GM12891 (cell line): ENCODE measurements at regions not wholly inside any gene's neighbourhood (a gene's known extent, or its start where the extent isn't known, plus 50 kb on each side); places are given as distances from the start of the nearest gene placed in this dataset.

Source experiments
- DNase-seq: peaks from one replicate; pipeline ENCODE4 v3.0.0; 2011; ENCODE audit warnings: low spot score; ENCODE audit not compliant: insufficient read length
- FAIRE-seq: peaks from 2 replicates; lab custom pipeline; 2011; peaks lifted over from hg19 to GRCh38; lab: Jason Lieb, UNC
- PAX5 ChIP-seq: IDR thresholded peaks from 2 replicates; pipeline ENCODE4 v1.6.1; 2011; ENCODE audit warnings: low read length, moderate library complexity, mild to moderate bottlenecking; ENCODE audit not compliant: insufficient read depth, severe bottlenecking
- POLR2A ChIP-seq: IDR thresholded peaks from 2 replicates; pipeline ENCODE4 v1.6.1; 2011; ENCODE audit warnings: low read depth, low read length, control low read depth
- POLR2AphosphoS5 ChIP-seq: IDR thresholded peaks from 2 replicates; pipeline ENCODE4 v1.6.1; 2011; ENCODE audit warnings: low read depth, low read length, control low read depth
- POU2F2 ChIP-seq: IDR thresholded peaks from 2 replicates; pipeline ENCODE4 v1.6.1; 2011; ENCODE audit warnings: low read depth, mild to moderate bottlenecking, control low read depth, low read length, moderate library complexity
- SPI1 ChIP-seq: IDR thresholded peaks from 2 replicates; pipeline ENCODE4 v1.6.1; 2011; ENCODE audit warnings: low read depth, low read length, control low read depth
- TAF1 ChIP-seq: IDR thresholded peaks from 2 replicates; pipeline ENCODE4 v1.6.1; 2011; ENCODE audit warnings: low read depth, low read length, control low read depth

DNA sequence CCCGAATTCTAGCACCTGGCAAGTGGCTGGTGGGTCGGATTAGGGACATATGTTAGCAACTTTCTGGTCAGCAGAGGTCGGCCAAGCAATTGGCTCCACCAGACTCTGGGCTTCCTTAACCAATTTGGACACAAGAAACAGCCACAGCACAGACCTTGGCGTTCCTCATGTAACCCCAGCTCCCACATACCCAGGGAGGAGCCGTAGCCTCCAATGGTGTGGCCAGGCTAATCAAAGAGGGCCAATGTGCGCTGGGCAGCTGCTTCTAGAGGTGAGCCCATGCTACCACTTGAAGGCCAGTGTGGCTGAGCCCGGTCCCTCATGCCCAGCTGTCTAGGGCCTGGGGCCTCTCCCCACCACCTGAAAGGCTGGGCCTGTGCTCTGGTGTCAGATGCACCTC, 82.5 kb upstream of the MSX1 start:
- TF ChIP-seq SPI1 (no peak), TAF1 (no peak), PAX5 (no peak), POLR2A (no peak), POLR2AphosphoS5 (no peak), POU2F2 (no peak)
- FAIRE-seq (no peak), DNase-seq (no peak)

DNA sequence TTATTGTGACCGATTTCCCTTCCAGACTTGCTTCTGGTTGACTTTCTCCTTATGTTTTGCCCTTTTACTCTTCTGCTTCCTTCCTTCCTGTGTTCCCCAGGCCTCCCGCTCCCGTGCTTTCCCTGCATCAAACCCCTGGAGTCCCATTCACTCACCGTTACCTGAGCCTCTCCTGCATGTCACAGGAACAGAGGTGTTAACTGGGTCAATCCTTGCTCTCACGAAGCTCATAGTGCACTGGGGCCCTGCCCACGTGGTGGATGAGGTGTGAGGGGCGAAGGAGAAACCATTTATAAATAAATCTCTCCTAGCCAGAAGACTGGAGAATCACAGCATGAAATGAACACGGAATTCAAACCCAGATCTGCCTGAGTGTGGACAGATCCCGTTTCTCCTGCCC, 83.1 kb upstream of the MSX1 start:
- DNase-seq (no peak), FAIRE-seq (no peak)
- TF ChIP-seq TAF1 (no peak), PAX5 (no peak), SPI1 (no peak), POLR2A (no peak), POLR2AphosphoS5 (no peak), POU2F2 (no peak)

DNA sequence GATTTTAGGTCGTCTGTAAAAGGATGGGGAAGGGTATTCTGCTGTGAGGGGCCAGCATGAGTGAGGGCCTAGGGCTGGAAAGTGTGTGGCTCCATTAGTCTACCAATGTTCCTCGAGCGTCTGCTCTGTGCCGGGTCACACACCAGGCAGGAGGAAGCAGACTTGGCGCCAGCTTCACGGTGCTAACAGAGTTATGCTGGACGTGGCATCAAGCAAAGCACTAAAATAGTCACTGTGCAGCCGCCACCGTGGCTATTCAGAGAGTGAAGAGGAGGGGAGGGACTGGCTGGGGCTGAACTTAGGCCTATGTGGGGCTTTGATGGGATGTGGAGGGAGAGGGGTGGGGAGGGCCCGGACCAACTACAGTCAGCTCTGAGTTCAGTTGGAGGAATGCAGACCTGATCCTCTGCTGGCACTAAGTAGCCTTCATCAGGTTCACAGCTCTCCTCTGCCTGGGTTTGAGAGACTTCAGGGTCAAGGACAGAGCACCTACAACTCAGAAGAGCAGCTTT, 83.9 kb upstream of the MSX1 start:
- no peak for FAIRE-seq

DNA sequence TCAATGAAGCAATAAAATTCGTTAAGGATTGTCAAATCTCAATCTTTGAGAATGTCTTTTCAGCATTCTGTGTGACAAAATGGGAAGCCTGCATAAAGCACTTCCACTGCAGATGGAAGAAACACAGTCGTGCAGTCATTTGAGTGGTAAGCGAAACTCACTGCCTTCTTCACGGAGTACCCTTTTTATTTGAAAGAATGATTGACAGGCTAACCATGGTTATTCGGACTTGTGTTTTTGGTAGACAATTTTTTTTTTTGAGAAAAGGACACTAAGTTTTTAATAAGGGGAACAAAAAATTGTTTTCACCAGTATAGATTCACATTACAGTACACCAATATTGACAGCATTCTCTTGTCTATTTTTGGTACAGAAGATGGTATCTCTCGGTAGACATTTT, 86.9 kb upstream of the MSX1 start:
- DNase-seq (no peak), FAIRE-seq (no peak)
- no peak for TF ChIP-seq POLR2A
- no peak for TF ChIP-seq POU2F2
- TF ChIP-seq POLR2AphosphoS5 = no peak
- TF ChIP-seq PAX5 = no peak
- TF ChIP-seq TAF1 = no peak
- no peak for TF ChIP-seq SPI1

More for the DNA sequence above, 83.9 kb upstream of the MSX1 start:
- no peak for DNase-seq
- TF ChIP-seq POU2F2 = no peak

DNA sequence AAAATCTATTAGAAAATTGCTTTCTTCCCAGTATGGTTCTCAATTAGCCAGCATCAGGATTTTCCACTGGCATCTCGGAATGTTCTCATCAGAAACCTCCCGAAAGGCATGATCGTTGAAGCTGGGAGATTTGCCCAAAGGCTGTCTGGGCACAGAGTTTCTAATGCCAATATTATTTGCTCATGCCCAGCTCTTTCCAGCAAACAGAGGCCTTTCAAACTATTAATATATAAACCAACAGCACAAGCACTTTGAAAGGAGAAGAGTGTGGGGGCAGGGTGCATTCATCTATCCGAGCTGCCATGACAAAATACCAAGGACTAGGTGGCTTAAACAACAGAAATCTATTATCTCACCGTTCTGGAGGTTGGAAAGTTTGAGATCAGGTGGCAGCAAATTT, 88.3 kb upstream of the MSX1 start:
- TF ChIP-seq TAF1 = no peak
- FAIRE-seq (no peak), DNase-seq (no peak)

DNA sequence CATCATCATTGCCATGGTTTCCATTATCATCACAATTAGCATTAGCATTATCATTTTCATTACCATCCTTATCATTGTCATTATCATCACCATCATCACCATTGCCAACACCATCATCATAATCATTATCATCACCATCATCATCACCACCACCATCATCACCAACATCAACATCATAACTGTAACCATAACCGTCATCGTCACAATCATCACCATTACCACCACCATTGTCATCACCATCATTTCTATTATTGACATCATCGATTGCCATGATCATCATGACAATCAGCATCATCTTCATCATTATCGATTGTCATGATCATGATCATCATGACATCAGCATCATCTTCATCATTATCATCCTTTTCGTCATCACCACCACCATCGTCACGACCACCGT, 88.9 kb upstream of the MSX1 start:
- TF ChIP-seq POLR2A = no peak
- TF ChIP-seq PAX5 = no peak
- TF ChIP-seq POLR2AphosphoS5 = no peak
- TF ChIP-seq SPI1 = no peak
- no peak for TF ChIP-seq TAF1
- TF ChIP-seq POU2F2 = no peak
- FAIRE-seq (peak; percentile 72), DNase-seq (no peak)

DNA sequence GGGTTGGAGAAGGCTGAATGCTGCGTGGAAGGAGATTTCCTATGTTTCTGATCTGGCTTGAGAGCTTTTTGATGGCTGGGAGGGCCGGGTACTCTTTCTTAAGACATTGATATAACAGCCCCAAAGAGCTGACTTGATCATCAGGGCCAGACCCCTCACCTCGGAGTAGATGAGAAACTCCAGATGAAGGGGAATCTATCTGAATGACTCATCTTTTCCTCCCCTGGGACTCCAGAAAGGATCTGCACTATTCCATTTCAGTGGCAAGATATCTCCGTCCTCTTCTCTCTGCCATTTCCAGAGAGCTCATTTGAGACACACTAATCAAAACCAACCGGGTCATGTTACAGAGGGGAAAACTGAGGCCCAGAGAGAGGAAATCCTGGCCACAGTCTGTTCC, 92.9 kb upstream of the MSX1 start:
- FAIRE-seq = no peak
- TF ChIP-seq POU2F2 (no peak), SPI1 (no peak), PAX5 (no peak), POLR2AphosphoS5 (no peak), POLR2A (no peak), TAF1 (no peak)
- no peak for DNase-seq

DNA sequence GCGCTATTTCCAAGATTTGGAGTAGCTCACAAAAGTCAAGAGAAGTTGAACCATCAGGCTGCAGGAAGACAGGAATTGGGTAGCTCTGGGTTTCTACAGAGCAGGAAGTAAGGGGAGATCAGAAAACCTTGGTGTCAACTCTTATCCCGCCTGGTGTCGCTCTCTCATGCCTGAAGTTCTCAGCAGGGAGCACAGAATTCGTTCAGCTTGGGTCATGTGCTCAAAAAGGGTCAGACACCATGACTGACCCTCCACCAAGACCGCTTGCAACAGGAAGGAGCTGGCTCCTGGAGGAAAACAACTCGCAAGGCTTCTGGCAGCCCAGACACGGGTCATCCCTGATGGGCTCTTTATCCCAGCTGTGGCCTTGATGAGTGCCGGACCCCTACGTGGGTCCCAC, 93.7 kb upstream of the MSX1 start:
- TF ChIP-seq TAF1 = no peak
- no peak for TF ChIP-seq POLR2A
- TF ChIP-seq POU2F2 = no peak
- no peak for TF ChIP-seq SPI1
- no peak for TF ChIP-seq POLR2AphosphoS5
- no peak for TF ChIP-seq PAX5
- FAIRE-seq (no peak), DNase-seq (no peak)

DNA sequence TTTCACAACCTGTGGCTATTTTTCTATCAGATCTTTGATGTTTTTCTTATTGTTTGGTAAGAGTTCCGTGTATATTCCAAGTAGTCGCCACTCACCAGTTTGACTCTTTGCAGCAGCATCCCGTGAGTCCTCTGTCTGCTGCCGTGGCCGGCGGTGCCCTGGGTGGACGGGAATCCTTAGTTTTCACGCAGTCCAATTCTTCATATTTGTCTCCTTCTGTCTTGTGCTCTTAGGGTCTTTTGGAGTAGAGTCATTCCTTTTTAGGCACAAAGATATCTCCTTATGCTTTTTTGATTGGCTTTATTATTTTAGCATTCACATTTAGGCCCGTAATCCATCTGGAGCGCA, 94.9 kb upstream of the MSX1 start:
- DNase-seq = no peak
- FAIRE-seq = no peak
- TF ChIP-seq PAX5 (no peak), SPI1 (no peak), TAF1 (no peak), POU2F2 (no peak), POLR2A (no peak), POLR2AphosphoS5 (no peak)

DNA sequence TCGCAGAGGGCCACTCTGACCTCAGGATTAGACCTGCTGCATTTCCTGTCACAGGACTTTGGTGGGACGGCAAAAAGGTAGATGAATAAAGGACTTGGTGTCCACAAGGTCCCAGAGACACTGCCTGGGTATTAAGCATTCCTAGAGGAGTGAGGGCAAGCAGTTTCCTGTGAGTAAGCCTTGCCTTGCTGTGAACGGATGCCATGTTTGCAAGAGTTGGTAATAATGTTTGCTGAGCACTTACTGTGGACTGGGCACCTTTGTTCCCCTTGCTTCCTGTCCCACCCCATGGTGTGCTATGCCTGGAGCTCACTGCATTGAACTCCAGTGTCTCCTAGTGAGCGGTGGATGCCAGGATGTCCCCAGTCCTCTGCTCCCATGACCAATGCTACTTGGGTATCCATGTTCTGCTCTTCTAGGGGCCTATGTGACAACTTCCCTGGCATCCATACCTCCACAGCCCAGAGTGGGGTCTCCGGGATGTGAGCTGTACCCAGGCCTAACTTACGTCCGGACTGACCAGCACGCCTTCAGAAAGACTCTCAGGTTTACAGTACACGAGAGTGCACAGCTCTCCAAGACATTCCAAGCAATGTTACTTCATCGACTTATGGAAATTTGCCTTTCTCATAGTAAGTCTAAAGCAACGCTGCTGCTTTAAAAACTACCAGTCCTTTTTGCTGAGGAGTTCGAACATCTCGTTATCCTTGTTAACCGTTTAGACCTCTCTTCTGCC, 95.5 kb upstream of the MSX1 start:
- DNase-seq (no peak), FAIRE-seq (peak; percentile 61)
- TF ChIP-seq PAX5 (no peak), POLR2A (no peak)

DNA sequence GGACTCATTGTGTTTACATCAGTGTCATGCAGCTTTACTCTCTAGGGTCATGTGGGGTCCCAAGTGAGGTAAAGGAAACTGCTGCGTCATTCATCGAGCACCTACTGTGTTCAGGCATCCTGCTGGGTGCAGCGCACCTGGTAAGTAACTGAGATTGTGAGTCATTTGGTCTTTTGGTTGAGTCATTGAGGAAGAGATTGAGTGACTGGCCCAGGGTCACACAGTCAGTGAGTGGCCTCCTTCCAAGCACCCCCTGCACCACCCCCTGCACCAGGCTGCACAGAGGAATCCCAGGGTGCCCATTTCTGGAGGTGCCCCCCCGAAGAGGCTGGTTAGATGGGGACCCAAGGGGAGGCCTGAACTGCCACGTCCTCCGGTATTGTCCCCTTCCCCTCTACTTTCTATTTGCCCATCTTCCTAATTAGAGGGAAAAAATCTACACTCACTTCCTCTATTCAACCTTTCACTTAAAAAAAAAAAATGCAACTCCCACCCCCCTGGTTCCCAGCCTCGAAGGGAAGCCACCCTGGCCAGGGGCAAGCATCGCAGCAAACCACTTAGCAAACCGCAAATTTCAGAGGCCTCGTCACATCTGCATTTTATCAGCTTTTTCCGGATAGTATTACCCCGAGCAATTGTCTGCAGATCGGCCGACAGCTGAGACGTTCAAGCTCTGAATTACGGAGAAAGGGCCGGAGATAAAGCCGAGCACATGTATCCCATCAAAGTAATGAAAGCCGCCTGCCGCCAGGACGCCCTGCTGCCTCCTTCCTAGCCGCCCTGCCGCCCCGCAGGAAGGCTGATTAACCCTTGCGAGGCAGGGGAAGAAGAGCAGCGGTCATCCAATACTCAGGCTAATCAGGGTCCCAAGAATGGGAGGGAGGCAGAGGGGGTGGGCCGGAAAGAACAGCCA, 96.3 kb upstream of the MSX1 start:
- peak; percentile 59 for DNase-seq
- TF ChIP-seq SPI1 (peak; percentile 91), POU2F2 (peak; percentile 66; the same call in 1 of the 2 replicates), POLR2AphosphoS5 (no peak), PAX5 (no peak)
- peak; percentile 98 for FAIRE-seq
